ENCODE measurements at regions not wholly inside any gene's neighbourhood (a gene's known extent, or its start where the extent isn't known, plus 50 kb on each side); places are given as distances from the start of the nearest gene placed in this dataset.

- TF ChIP-seq CTCF (IDR thresholded peaks at IDR 0.05 in 2 of 3, conservative IDR thresholded peaks at IDR 0.05 in 1 of 3; ENCODE audit: insufficient read depth in 2 of 3, low read depth in 1 of 3, low read length in 3 of 3) (no peak), NR2C2 (CRISPR knock-in tag; IDR thresholded peaks at IDR 0.05) (no peak), NR2C2 (tag; IDR thresholded peaks at IDR 0.05) (no peak), POLR2A (conservative IDR thresholded peaks at IDR 0.05) (no peak), SREBF2 (CRISPR knock-in tag; IDR thresholded peaks at IDR 0.05) (no peak), ZNF318 (IDR thresholded peaks at IDR 0.05; ENCODE audit: borderline replicate concordance in 1 of 2, low read depth in 1 of 2) (no peak), FOXK2 (conservative IDR thresholded peaks at IDR 0.05 in 1 of 2, IDR thresholded peaks at IDR 0.05 in 1 of 2; ENCODE audit: low read depth in 2 of 2) (no peak), REST (IDR thresholded peaks at IDR 0.05; ENCODE audit: borderline replicate concordance) (no peak), REST (CRISPR knock-in tag; IDR thresholded peaks at IDR 0.05; ENCODE audit: low read depth) (no peak), EP300 (IDR thresholded peaks at IDR 0.05; ENCODE audit: low read length) (no peak), E2F8 (IDR thresholded peaks at IDR 0.05; ENCODE audit: low read depth, partially characterized antibody) (no peak)
Observed at GRCh38 chr5:56330167-56330566, 97.0 kb upstream of the ANKRD55 start.

All from K562 (cell line).